NCI-H748 treated with DMSO at 0.1 percent for 48 hours (cell line): ENCODE measurements at regions not wholly inside any gene's neighbourhood (a gene's known extent, or its start where the extent isn't known, plus 50 kb on each side); places are given as distances from the start of the nearest gene placed in this dataset.
A peak's percentile ranks its signal among the peaks of the same experiment; 100 is the strongest.

ENCODE experiments used
- DNase-seq: peaks from one replicate; lab custom pipeline; 2025; lab: John Stamatoyannopoulos, UW

DNA sequence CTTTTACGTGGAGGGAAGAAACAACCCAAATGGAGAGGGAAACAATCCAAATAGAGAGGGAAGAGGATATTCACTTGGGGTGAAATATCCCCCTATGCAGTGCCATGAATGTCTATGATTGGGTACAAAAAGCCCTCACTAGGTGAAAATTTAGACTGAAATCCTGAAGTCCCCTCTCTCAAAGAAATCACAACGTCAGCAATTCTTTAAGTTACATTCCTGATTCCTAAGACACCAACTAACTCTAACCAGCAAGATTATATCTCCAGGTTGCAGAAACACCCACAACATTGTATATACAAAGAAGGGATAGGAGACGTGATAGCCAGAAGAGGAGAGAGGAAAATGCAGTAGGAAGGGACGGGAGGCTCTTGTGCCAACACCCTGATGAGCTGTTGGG is 374.3 kb downstream of the DCAF12L2 start:
- DNase-seq, result no peak

- no peak for DNase-seq
Measured at GRCh38 chrX:125810856-125811255, 355.2 kb downstream of the DCAF12L2 start.

DNA sequence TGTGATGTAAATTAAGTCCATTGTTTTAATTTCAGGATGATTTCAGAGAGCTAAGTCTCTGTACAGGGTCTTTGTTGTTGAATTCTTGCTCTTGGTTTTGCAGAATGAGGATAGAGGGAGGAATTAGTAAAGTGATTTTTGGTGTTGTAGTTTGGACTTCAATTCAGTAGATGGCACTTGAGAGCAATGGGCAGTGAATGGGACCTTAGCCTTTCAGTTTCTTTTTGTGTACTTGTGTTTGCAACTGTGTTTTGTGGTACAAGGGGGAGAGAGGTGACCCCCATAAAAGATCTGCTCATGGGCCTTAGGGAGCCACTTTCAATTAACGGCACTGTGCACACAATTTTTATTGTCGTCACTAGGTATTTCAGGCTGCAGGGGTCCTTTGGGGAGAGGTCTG is 340.0 kb downstream of the DCAF12L2 start:
- no peak for DNase-seq

GRCh38 chrX:125826774-125827451 is 339.2 kb downstream of the DCAF12L2 start:
- DNase-seq, result no peak

DNA sequence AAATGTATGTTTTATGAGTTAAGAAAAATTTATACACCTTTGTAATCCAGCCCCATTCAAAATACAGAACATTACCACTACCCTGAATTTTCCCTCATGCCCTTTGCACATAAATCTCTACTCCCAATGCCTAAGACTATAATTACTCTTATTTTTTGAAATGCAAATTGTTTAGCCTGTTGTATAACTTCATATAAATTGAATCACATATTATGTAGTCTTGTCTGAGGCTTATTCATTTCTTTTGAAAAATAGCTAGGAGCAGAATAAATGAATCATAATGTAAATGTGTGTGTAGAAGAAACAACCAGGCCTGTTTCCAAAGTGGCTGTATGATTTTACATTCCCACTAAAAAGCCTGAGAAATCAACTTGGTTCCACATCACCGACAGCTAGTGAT is 319.8 kb downstream of the DCAF12L2 start:
- no peak for DNase-seq

DNA sequence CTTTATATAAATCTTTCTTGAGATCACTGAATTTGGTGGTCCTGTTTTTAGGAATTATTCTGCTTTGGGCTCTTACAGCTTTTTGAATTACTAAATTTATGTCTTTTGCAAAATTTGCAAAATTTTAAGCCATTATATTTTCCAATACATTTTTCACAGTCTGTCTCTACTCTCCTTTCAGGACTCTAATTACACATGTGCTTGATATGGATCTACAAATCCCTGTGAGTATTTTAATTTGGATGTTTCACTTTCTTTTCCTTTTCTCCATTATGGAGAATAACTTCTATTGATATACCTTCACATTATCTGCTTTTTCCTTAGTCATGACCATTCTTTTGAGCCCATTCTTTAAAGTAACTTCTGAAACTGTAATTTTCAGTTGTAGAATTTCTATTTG is 315.4 kb downstream of the DCAF12L2 start:
- DNase-seq, result no peak

DNA sequence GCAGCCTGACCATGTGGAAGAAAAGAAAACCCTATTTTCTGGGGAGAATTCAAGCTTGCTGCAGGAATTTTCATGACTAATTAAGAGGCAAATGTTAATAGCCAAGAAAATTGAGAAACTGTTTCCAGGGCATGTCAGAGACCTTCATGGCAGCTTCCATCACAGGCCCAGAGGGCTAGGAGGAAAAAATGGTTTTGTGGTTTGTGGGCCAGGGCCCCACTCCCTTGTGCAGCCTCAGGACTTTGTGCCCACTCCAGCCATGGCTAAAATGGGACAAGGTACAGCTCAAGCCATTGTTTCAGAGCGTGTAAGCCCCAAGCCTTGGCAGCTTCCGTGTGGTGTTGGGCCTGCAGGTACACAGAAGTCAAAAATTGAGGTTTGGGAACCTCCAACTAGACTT is 282.9 kb downstream of the DCAF12L2 start:
- no peak for DNase-seq

DNA sequence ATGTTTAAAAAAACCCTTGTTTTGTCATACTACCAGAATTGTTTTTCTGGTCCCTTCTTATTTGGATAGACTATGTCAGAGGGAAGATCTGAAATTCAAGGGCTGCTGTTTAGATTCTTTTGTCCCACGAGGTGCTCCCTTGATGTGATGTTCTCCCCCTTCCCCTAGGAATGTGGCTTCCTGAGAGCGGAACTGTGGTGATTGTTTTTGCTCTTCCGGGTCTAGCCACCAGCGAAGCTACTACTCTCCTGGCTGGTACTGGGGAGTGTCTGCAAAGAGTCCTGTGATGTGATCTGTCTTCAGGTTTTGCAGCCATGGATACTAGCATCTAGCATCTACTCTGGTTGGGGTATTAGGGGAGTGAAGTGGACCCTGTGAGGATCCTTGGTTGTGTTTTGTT is 271.1 kb downstream of the DCAF12L2 start:
- no peak for DNase-seq

GRCh38 chrX:125895518-125895917 is 270.6 kb downstream of the DCAF12L2 start:
- DNase-seq, result no peak

GRCh38 chrX:125926295-125926694 is 239.8 kb downstream of the DCAF12L2 start:
- no peak for DNase-seq

DNA sequence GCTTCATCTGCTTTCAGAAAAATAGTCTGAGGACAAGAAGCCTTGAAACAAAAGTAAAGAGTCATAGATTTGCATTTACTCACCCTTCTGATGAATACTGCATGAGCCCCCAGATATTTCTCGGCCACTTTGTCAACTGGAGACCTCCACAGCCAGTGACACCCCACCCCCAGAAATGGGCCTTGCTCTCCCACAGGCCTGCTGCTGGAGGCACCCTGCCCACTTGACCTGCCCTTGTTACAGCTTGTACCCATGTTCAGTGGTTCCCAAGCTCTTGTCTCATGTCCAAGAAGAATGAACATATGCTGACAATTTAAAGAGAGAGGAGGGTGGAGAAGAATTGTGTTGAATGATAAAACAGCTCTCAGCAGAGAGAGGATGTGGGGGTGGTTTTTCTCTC is 225.1 kb downstream of the DCAF12L2 start:
- DNase-seq, result no peak

DNA sequence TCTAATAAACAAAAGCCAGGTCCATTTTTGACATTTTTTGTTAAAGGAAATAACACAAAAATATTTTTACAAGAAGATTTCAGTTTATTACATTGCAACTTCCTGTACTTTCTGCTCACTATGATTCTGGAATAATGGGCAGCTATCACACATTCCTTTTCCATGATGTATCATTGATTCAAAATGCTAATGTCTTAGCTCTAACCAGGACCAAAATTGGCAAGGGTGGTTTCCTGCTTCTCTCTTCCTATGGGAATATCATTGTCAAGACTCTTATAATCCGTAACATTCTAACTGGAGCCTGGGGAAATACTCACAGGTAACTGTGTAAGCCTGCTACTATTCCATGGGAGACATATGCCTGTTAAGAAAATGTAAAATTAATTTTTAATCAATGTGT is 218.6 kb downstream of the DCAF12L2 start:
- DNase-seq, result no peak

GRCh38 chrX:125952973-125953372 is 213.1 kb downstream of the DCAF12L2 start:
- no peak for DNase-seq

- DNase-seq, result no peak
Measured at GRCh38 chrX:125953814-125954213, 212.3 kb downstream of the DCAF12L2 start.

GRCh38 chrX:125954236-125954635 is 211.9 kb downstream of the DCAF12L2 start:
- no peak for DNase-seq

- no peak for DNase-seq
Measured at GRCh38 chrX:125977851-125978250, 188.2 kb downstream of the DCAF12L2 start.

DNA sequence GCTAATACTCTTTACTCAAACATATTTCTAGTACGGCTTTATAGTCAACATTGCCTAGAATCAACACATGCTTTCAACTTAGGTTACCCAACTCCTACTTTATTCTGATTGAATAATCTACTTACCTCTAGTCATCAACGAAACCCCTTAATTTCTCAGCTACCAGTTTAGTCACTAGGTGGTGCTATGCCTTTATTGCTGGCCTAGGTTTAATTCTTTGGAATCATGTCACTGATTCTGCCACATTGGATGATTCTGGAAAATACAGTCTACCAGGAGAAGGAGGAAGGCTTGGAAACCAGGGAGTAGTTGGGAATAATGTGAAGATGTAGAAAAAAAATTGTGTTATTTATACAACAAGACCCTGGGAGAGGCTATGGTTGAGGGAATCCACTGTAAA is 167.7 kb downstream of the DCAF12L2 start:
- peak; percentile 41 for DNase-seq

DNA sequence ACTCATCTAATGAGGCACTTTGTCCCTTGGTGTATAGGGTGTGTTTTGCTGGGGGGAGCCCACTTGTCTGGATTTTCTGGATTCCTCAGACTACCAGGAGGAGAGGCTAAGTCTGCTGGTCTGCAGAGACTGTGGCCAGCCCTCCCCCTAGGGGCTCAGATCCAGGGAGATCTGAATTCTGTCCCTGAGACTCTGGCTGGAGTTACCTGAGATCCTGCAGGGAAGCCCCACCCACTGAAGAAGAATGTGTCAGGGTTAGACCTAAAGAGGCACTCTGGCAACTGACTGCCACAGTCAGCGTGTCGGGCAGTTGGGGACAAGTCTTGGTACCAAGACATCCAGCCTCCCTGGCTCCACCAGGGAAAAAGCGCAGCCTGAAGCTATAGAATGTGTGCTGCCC is 138.9 kb downstream of the DCAF12L2 start:
- no peak for DNase-seq

- no peak for DNase-seq
Measured at GRCh38 chrX:126030021-126030420, 136.1 kb downstream of the DCAF12L2 start.

GRCh38 chrX:126063984-126064383 is 102.1 kb downstream of the DCAF12L2 start:
- no peak for DNase-seq

- no peak for DNase-seq
Measured at GRCh38 chrX:126064901-126065541, 101.1 kb downstream of the DCAF12L2 start.

- DNase-seq, result no peak
Measured at GRCh38 chrX:126065901-126066660, 100.0 kb downstream of the DCAF12L2 start.
